ENCODE measurements at regions not wholly inside any gene's neighbourhood (a gene's known extent, or its start where the extent isn't known, plus 50 kb on each side); places are given as distances from the start of the nearest gene placed in this dataset.

GRCh38 chr2:2756886-2757285, 425.8 kb upstream of the MYT1L start:
- H3K9ac ChIP-seq (ENCODE audit: low read length), result no peak overlapping the region
- H3K27me3 Mint-ChIP-seq, result no peaks in the 10 kb centered on the region
- no peaks in the 10 kb centered on the region for H3K27me3 ChIP-seq (replicated peaks in 1 of 4; ENCODE audit: control extremely low read depth in 1 of 4, control insufficient read depth in 3 of 4, insufficient read depth in 4 of 4, low read length in 3 of 4)
- no peak overlapping the region for H3K27ac ChIP-seq (ENCODE audit: low read length in 2 of 2)
- H3K79me2 ChIP-seq (ENCODE audit: control insufficient read depth, insufficient read depth, low read length), result no peaks in the 10 kb centered on the region
- H3K4me1 ChIP-seq (ENCODE audit: control insufficient read depth in 2 of 2, insufficient read depth in 2 of 2, low read length in 2 of 2), result no peaks in the 10 kb centered on the region
- TF ChIP-seq EZH2 (IDR thresholded peaks at IDR 0.05; ENCODE audit: borderline replicate concordance, insufficient read depth, low read depth, low read length, poor library complexity, severe bottlenecking), result no peak
- TF ChIP-seq CTCF (IDR thresholded peaks at IDR 0.05), result no peak
- no peak overlapping the region for H3K4me3 ChIP-seq (ENCODE audit: control extremely low read depth in 1 of 5, extremely low read depth in 1 of 5, insufficient read depth in 1 of 5, low read depth in 2 of 5, low read length in 4 of 5)
- no peak overlapping the region for H2AFZ ChIP-seq (ENCODE audit: insufficient read depth, low read depth, low read length, poor library complexity, severe bottlenecking)
- H4K20me1 ChIP-seq (ENCODE audit: control insufficient read depth, insufficient read depth, low read length, poor library complexity, severe bottlenecking), result no peaks in the 10 kb centered on the region
- no peaks in the 10 kb centered on the region for H3K4me1 Mint-ChIP-seq
- ATAC-seq (ENCODE audit: low read depth) (no peak), DNase-seq (no peak)
- 97% methylated on average over 7 of the region's 7 CpGs for WGBS (ENCODE audit: insufficient coverage)
- intact Hi-C loops (cut with micrococcal nuclease), result no loop called here
- peaks cover 0 to 50% (median 7%) of the 10 kb centered on the region in 3 donors for H3K9me3 ChIP-seq (ENCODE audit: control extremely low read depth in 1 of 3, control insufficient read depth in 2 of 3, insufficient read depth in 1 of 3, low read length in 2 of 3)
- CTCF ChIA-PET, result no interaction called here
- no peaks in the 10 kb centered on the region for H3K36me3 ChIP-seq (replicated peaks in 1 of 2; ENCODE audit: control extremely low read depth in 1 of 2, control insufficient read depth in 1 of 2, extremely low read depth in 1 of 2, insufficient read depth in 2 of 2, low read length in 1 of 2)
- POLR2A ChIA-PET, result no interaction called here
- no peak overlapping the region for H3K4me3 Mint-ChIP-seq
- H3K27ac Mint-ChIP-seq, result no peak overlapping the region
- H3K9me3 Mint-ChIP-seq (ENCODE audit: insufficient read depth), result peaks cover under 1% of the 10 kb centered on the region
- no peak overlapping the region for H3K4me2 ChIP-seq (replicated peaks; ENCODE audit: low read depth, low read length, poor library complexity, severe bottlenecking)

- TF ChIP-seq EZH2 (IDR thresholded peaks at IDR 0.05; ENCODE audit: borderline replicate concordance, insufficient read depth, low read depth, low read length, poor library complexity, severe bottlenecking) (no peak), CTCF (IDR thresholded peaks at IDR 0.05) (no peak)
- H3K79me2 ChIP-seq (ENCODE audit: control insufficient read depth, insufficient read depth, low read length), result no peaks in the 10 kb centered on the region
Measured at GRCh38 chr2:2755990-2756389, 424.9 kb upstream of the MYT1L start.

More at GRCh38 chr2:2755990-2756389, 424.9 kb upstream of the MYT1L start:
- H3K27ac Mint-ChIP-seq, result no peak overlapping the region
- 92% methylated on average over 5 of the region's 5 CpGs for WGBS (ENCODE audit: insufficient coverage)
- H3K4me3 Mint-ChIP-seq, result no peak overlapping the region
- Histone ChIP-seq H3K27ac (ENCODE audit: low read length in 2 of 2) (no peak overlapping the region), H3K4me2 (replicated peaks; ENCODE audit: low read depth, low read length, poor library complexity, severe bottlenecking) (no peak overlapping the region), H4K20me1 (ENCODE audit: control insufficient read depth, insufficient read depth, low read length, poor library complexity, severe bottlenecking) (no peaks in the 10 kb centered on the region), H3K36me3 (replicated peaks in 1 of 2; ENCODE audit: control extremely low read depth in 1 of 2, control insufficient read depth in 1 of 2, extremely low read depth in 1 of 2, insufficient read depth in 2 of 2, low read length in 1 of 2) (no peaks in the 10 kb centered on the region), H3K4me1 (ENCODE audit: control insufficient read depth in 2 of 2, insufficient read depth in 2 of 2, low read length in 2 of 2) (no peaks in the 10 kb centered on the region), H3K9ac (ENCODE audit: low read length) (no peak overlapping the region), H3K4me3 (ENCODE audit: control extremely low read depth in 1 of 5, extremely low read depth in 1 of 5, insufficient read depth in 1 of 5, low read depth in 2 of 5, low read length in 4 of 5) (no peak overlapping the region), H3K9me3 (ENCODE audit: control extremely low read depth in 1 of 3, control insufficient read depth in 2 of 3, insufficient read depth in 1 of 3, low read length in 2 of 3) (peaks cover 0 to 50% (median 7%) of the 10 kb centered on the region in 3 donors), H2AFZ (ENCODE audit: insufficient read depth, low read depth, low read length, poor library complexity, severe bottlenecking) (no peak overlapping the region), H3K27me3 (replicated peaks in 1 of 4; ENCODE audit: control extremely low read depth in 1 of 4, control insufficient read depth in 3 of 4, insufficient read depth in 4 of 4, low read length in 3 of 4) (no peaks in the 10 kb centered on the region)
- H3K27me3 Mint-ChIP-seq, result no peaks in the 10 kb centered on the region
- ATAC-seq (ENCODE audit: low read depth), result no peak
- intact Hi-C loops (cut with micrococcal nuclease), result no loop called here
- peaks cover 4% of the 10 kb centered on the region for H3K9me3 Mint-ChIP-seq (ENCODE audit: insufficient read depth)
- no peak for DNase-seq
- POLR2A ChIA-PET, result no interaction called here
- H3K4me1 Mint-ChIP-seq, result no peaks in the 10 kb centered on the region
- CTCF ChIA-PET, result no interaction called here
